ENCODE measurements at regions not wholly inside any gene's neighbourhood (a gene's known extent, or its start where the extent isn't known, plus 50 kb on each side); places are given as distances from the start of the nearest gene placed in this dataset.

DNA sequence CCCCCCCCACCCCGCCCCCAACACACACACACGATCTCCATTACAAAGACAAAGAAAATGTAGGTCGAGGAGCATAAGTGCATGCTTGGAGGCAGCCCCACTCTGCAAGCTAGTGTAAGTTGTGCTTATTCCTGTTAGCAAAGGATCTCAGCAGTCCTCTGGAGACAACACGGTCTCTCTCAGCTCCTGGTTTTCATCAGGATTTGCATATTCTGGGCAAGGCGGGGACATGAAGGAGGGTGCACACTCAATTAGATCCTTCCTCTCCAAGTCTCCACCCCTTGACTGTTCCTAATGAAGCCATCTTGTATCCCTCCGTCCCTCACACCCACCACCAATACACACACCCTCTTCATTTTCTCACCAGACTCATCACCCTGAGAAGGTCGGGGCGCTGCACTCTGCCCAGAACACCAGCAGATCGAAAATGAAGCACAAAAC, 63.8 kb downstream of the MRPL46 start:
- no peak for DNase-seq (ENCODE audit: low spot score in 2 of 2)
- H3K27ac ChIP-seq: no peak overlapping the region
- no peaks in the 10 kb centered on the region for H3K27me3 ChIP-seq
- H3K36me3 ChIP-seq: no peaks in the 10 kb centered on the region
- H3K9me3 ChIP-seq: no peaks in the 10 kb centered on the region
- H3K4me3 ChIP-seq: no peak overlapping the region
- TF ChIP-seq, protein P1, sequence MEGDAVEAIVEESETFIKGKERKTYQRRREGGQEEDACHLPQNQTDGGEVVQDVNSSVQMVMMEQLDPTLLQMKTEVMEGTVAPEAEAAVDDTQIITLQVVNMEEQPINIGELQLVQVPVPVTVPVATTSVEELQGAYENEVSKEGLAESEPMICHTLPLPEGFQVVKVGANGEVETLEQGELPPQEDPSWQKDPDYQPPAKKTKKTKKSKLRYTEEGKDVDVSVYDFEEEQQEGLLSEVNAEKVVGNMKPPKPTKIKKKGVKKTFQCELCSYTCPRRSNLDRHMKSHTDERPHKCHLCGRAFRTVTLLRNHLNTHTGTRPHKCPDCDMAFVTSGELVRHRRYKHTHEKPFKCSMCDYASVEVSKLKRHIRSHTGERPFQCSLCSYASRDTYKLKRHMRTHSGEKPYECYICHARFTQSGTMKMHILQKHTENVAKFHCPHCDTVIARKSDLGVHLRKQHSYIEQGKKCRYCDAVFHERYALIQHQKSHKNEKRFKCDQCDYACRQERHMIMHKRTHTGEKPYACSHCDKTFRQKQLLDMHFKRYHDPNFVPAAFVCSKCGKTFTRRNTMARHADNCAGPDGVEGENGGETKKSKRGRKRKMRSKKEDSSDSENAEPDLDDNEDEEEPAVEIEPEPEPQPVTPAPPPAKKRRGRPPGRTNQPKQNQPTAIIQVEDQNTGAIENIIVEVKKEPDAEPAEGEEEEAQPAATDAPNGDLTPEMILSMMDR (IDR thresholded peaks at IDR 0.05): no peak
- TF ChIP-seq POLR2A (IDR thresholded peaks at IDR 0.05): no peak
- TF ChIP-seq EP300 (IDR thresholded peaks at IDR 0.05): no peak
- H3K4me1 ChIP-seq: no peaks in the 10 kb centered on the region
- WGBS, 2 donors: 50% methylated on average over 9 of the region's 9 CpGs

DNA sequence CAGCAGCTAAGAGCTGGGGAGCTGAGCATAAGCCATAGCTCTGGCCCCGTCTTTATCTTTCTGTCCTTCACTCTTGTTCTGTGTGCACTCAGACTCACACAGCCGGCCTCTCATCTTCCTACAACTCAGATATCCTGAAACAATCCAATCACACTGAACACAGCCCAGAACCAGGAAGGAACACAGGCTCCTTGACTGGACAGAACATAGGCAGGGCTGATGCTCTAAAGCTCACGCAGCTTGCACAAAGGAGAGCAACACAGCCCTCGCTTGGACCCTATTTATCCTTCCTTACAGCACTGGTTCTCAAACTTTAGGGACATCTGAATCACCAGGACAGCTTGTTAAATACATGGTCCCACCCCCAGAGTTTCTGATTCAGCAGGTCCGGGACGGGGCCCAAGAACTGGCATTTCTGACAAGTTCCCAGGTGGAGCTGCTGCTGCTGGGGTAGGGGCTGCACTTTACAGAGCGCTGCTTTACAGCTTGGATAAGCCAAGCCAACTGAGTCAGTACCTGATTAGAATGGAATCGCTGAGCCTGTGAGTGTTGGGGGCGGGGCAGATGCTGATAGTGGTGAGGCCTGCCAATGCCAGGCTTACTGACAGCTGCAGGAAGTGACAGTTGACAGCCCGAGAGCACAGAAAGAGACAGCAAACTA, 65.1 kb downstream of the MRPL46 start:
- Histone ChIP-seq H3K4me1 (no peaks in the 10 kb centered on the region), H3K36me3 (no peaks in the 10 kb centered on the region), H3K4me3 (no peak overlapping the region), H3K27me3 (no peaks in the 10 kb centered on the region), H3K27ac (no peak overlapping the region), H3K9me3 (no peaks in the 10 kb centered on the region)
- TF ChIP-seq EP300 (IDR thresholded peaks at IDR 0.05): no peak
- TF ChIP-seq, protein P1 (IDR thresholded peaks at IDR 0.05): no peak
- no peak for TF ChIP-seq POLR2A (IDR thresholded peaks at IDR 0.05)
- WGBS, 2 donors: 51 to 52% methylated on average over 10 of the region's 10 CpGs
- no peak for DNase-seq (ENCODE audit: low spot score in 2 of 2)

DNA sequence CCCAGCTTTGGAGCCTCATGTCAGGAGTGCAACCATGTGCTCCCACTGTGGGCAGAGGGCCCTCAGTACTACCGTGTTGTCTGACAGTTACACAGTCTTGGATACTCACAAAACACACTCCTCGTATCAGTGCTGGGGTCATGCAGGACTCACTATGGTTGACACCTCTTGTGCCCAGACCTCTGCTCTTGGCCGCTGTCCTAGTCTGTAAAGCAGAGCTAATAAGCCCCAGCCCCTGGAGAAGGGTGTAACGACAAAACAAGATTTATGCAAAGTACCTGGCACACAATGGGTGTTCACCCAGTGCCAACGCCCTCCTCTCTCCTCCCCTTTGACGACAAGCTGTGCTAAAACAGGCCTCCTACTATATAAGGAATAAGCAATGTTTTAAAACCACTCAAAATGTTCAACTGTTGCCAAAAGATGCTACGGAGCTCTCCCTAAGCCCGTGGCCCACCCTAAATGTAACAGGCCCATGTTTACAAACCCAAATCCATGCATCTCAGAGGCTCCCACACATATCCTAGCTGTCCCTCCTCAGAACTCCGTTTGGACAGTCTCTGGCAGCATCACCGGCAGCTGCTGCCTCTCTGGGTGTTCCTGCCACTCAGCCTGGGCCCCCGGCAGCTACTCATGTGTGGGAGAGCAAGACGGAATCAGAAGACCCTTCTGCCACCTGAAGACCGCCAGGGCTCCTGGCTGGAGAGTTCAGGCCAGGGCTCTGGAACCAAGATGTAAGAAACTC, 65.8 kb downstream of the MRPL46 start:
- no peak for DNase-seq (ENCODE audit: low spot score in 2 of 2)
- H3K4me3 ChIP-seq: no peak overlapping the region
- no peaks in the 10 kb centered on the region for H3K27me3 ChIP-seq
- no peaks in the 10 kb centered on the region for H3K4me1 ChIP-seq
- 46 to 49% methylated on average over 13 of the region's 13 CpGs for WGBS, 2 donors
- H3K36me3 ChIP-seq: no peaks in the 10 kb centered on the region
- no peak overlapping the region for H3K27ac ChIP-seq
- TF ChIP-seq POLR2A (IDR thresholded peaks at IDR 0.05): no peak
- TF ChIP-seq EP300 (IDR thresholded peaks at IDR 0.05): no peak
- TF ChIP-seq, protein P1 (IDR thresholded peaks at IDR 0.05): no peak
- no peaks in the 10 kb centered on the region for H3K9me3 ChIP-seq

DNA sequence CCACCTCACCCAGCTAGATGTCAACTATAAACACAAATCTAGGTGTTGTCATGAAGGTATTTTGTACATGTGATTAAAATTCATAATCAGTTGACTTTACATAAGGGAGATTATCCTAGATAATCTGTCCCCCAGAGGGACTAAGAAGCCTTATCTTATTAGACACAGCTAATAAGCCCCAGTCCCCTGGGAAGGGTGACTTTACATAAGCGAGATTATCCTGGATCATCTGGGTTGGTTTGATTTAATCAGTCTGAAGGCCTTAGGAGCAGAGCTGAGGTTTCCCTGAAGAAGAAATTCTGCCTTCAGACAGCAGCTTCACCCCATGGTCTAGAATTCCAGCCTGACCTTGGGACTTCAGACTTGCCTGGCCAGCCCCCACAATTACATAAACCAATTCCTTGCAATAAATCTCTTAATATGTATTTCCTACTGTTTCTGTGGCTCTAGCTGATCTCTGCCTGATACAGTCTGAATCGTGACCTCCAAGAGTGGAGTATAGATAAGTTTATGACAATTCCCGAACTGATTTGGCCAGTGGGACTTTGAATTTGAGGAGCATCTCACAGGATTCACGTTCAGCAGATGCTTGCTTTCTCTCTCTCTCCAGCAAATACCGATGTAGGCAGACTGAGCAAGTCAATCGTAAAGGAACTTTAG, 66.5 kb downstream of the MRPL46 start:
- 69 to 71% methylated on average over 6 of the region's 6 CpGs for WGBS, 2 donors
- H3K27ac ChIP-seq: no peak overlapping the region
- DNase-seq (ENCODE audit: low spot score in 2 of 2): no peak

More for the DNA sequence above, 66.5 kb downstream of the MRPL46 start:
- Histone ChIP-seq H3K27me3 (no peaks in the 10 kb centered on the region), H3K36me3 (no peaks in the 10 kb centered on the region), H3K9me3 (peaks cover 0 to 6% (median 0%) of the 10 kb centered on the region in 4 donors), H3K4me1 (no peaks in the 10 kb centered on the region), H3K4me3 (no peak overlapping the region)
- TF ChIP-seq, protein P1 (IDR thresholded peaks at IDR 0.05): no peak
- TF ChIP-seq POLR2A (IDR thresholded peaks at IDR 0.05) (no peak), EP300 (IDR thresholded peaks at IDR 0.05) (no peak)
